GM18502 (cell line): ENCODE measurements at regions not wholly inside any gene's neighbourhood (a gene's known extent, or its start where the extent isn't known, plus 50 kb on each side); places are given as distances from the start of the nearest gene placed in this dataset.
A peak's percentile ranks its signal among the peaks of the same experiment; 100 is the strongest.
"Not testable (repeated sequence)": the region's sequence is repeated elsewhere in the genome, so short reads cannot be mapped to it uniquely, and the experiment has no call there.

Experiments
- ATAC-seq: cut with Tn5 transposase; IDR thresholded peaks from one replicate; pipeline ENCODE4 v1.9.1; 2021; ENCODE audit warnings: mild to moderate bottlenecking; ENCODE audit not compliant: unreplicated experiment, poor library complexity

DNA sequence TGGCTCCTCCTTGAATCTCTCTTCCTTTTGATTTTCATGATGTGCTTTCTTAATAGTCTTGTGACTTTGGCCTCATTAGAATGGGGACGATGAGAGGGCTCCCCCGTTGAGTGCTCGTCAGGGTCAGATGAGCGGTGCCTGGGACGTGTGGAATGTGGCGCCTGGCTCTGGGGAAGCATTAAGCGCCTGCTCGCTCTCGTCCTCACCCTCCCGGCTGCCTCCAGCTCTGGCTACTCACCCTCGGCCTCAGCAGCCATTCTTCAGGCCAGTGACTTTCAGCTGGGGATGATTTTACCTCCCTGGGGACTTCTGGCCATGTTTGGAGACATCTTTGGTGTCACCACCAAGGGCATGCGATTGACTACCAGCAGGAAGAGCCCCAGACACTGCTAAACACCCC, 69.7 kb downstream of the RPS6KA4 start:
- ATAC-seq = no peak

DNA sequence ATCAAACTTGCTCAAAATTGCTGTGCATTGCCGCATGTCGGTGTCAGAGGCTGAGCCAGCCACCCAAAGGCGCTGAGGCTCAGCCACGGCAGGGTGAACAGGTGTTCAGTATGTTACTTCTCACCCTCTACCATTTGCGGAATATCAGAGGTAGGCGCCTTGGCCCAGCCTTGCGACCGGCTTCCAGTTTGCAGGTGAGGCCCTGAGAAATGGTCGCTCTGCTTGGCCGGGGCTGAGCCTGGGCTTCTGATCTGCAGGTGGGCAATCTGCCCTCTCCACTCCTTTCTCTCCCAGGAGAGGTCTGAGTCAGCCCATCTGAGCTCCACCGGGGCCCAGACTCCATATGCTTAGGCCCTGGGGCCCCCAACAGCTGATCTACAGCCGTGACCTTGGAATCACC, 71.0 kb downstream of the RPS6KA4 start:
- no peak for ATAC-seq

DNA sequence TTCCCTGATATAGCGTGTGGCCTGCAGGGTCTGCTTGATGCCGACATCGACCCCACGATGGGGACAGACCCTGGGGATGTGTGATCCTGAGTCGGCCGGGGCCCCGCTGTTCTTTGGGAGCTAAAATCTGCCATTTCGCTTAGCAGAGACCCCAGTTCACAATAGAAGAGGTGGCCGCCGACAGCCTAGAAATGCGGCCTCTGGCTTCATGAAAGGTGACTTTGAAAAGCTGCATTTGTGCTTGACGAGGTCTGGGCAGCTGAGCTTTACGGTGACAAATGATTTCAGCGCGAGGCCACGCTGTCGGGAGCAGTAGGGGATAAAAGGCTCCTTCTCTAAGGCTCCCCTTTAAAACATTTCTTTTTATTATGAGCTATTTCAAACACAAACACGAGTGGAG, 71.7 kb downstream of the RPS6KA4 start:
- ATAC-seq = no peak

DNA sequence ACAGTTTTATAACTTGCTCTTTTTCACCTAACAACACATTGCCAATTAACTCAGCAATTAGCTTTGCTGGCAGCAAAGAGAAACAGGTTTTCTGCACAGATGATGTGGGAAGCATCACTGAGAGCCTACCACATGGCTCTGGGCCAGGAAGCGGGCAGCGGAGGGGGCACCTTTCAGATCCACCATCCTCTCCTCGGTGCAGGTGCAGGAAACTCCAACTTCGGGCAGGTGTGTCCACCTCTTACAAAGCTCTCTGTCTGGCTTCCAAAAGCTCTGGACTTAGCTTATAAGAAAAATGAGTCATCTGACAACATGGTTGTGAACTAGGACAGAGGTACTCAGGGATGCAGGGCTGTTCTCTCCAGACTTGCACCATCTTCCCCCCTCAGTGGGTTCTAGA, 77.0 kb downstream of the RPS6KA4 start:
- no peak for ATAC-seq

DNA sequence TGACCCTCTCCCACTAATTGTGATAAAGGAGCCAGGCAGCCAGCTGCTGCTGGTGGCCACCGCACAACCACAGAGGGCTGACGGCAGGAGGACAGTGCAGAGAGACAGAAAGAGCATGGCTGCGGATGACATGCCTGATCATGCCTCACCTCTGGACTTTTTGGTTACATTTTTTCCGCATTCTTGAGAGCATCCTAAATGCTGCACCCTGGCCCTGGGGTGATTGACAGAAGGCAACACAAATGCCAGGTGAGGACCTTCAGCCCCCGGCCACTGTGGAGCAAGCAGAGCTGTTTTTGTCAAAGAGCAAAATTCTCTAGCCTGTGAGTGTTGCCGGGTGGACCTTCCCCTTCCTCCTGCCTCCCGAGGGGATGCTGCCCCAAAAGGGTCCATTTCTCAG, 78.5 kb downstream of the RPS6KA4 start:
- no peak for ATAC-seq

DNA sequence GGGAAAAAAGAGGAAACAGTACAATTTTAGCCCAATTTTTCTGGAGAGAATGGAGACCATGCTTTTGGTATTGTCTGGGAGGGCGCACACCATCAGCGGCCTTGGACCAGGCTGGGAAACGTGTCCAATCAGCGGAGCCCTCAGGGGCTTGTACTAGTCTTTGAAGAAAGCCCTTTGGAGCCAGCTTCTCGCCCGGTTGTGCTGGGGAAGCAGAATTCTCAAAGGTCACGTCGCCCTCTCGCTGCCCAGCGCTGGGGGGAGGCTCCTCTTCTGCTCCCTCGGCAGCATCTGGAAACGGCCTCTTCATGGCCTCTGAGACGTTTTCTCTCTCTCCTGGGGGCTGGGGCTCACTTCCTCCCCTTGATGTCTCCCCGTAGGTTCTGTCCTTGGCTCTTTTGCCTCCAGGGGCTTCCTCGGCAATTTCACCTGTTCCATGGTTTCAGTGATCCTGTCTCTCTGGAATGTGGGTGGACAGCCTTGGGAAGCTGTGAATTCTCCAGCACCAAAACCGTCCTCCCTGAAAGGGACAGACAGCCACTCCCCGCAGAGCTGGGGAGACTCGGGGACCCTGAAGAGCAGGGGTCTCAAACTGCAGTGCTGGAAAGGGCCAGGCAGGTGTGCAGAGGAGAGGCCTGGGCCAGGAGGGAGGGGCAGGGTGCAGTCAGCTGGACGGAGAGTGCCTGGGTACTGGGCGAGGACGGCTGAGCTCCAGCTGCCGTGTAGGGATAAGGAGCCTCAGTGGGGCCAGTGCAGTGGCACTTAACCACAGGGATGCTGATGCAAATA, 80.2 kb downstream of the RPS6KA4 start:
- ATAC-seq = no peak

DNA sequence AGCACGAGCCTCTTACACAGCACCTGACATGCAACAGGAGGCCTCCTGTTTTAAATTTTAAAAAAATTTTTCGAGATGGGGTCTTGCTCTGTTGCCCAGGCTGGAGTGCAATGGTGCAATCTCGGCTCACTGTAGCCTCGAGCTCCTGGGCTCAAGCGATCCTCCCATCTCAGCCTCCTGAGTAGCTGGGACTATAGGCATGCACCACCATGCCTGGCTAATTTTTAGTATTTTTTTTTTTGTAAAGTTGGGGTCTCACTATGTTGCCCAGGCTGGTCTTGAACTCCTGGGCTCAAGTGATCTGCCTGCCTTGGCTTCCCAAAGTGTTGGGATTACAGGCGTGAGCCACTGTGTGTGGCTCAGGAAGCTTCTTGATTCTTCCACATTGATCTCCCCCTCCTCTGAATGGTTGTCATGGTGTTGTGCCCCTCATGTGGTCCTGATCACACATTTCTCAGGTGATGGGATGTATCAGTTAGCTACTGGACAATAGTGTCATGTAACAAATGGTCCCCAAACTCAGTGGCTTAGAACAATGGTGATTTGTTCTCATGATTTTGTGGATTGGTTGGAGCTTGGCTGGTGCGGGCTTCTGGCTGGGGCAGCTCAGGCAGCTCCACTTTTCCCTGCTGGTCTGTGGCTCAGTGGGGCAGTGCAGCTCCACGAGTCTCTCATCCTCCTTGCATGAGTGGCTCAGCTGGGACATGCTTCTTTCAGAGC, 81.0 kb downstream of the RPS6KA4 start:
- ATAC-seq = not testable (repeated sequence)

DNA sequence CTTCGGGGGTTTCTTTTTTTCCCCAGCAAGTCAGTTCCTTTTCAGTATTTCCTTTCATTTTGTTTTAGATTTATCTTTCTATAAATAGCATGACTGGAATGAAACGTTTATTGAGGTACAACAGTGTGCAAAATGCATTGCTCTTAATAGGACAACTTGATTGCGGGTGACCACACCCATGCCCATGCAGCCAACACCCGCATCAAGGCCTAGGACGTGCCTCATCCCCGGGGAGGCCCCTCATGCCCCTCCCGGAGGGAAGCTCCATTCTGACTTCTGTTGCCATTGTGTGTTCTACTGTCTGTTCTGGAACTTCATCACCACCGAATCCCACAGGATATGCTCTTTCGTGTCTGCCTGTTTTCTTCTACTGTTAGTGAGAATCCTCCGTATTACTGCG, 82.2 kb downstream of the RPS6KA4 start:
- no peak for ATAC-seq

DNA sequence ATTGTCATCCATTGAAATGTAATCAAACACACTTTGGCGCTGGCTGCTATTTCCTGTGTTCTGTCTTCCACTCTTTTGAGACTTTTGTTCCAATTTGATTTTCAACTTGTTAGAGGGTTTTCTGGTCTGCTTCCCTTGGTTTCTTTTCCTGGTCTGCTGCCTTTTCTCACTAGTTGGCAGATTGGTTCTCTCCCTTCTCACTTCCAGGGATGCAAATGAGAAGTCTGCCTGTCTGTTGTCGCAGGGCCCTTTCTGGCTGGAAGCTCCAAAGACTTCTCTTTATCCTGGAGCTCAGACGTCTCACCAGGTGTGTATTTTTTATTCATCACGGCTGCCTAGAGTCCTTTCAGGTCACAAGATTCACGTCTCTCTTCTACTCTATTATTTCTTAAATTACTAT, 84.0 kb downstream of the RPS6KA4 start:
- ATAC-seq = no peak

DNA sequence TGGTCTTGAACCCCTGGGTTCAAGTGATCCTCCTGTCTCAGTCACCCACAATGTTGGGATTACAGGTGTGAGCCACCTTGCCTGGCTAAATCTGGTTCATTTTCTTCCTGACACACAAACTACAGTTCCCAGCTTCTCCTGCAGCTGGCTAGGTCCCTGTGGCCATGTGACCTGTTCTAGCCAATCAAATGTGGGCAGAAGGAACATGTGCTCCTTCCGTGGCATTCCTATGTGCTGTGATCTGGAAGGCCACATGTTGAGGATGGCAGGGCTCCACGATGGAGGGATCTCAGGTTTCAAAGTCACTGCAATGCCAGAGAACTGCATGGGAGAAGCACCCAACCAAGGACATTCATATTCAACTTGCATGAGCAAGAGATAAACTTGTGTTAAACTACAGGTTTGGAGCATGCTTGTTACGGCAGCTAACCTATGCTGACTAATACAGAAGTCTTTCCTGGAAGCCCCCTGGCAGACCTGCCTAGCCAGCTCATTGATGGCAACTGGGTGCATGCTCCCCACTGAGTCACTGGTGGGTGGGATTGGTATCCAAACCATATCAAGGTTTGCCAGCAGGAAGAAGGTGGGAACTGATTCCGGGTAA, 86.0 kb downstream of the RPS6KA4 start:
- ATAC-seq = no peak

DNA sequence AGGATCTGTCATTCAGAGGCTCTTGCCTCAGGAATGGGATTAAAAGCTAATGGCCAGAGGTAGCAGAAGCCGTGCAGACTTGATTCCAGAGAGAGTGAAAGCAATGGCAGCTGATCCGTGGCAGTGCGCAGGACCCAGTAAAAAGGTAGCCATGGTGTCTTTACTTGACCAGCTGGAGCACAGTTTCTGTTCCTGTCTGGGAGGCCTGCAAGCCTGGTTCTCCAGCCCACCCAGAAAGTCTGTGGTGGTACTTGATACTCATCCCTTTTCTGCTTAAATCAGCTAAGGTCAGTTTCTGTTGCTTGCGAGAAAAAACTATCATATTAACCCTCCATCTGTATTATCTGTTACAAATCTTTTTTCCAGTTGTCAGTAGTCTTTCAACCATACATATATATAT, 86.7 kb downstream of the RPS6KA4 start:
- no peak for ATAC-seq

DNA sequence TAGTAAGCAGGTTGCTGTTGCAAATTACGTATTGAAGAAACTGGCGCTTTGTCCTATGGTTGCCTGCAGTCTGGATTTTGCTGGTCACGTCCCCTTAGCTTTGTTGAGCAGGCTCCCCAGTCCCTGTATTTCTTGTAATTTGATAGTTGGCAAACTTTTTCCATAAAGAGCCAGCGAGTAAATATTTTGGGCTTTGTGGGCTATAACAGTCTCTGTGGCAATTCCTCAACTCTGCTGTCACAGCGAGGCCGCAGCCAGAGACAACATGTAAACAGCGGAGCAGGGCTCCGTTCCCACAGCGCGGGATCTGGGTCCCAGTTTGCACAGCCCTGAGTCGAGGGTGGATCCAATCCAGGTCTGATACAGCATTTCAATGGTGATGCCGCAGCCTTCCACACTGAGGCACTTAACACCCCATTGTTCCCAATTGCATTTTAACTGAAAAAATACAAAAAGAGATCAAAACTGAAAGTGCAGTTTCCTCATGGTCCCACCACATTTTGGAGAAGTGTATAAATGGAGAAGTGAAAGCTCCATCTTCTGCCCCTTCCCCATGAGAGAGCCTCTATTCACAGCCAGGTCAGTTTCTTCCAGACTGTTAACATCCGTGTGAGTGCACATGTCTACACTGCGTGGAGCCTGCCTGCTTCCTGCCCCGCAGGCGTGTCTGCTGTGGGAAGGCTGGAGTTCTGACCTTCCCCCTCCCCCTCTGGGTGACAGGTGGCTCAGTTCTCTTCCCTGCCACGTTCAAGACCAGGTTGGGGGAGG, 89.1 kb downstream of the RPS6KA4 start:
- peak; percentile 39 for ATAC-seq

DNA sequence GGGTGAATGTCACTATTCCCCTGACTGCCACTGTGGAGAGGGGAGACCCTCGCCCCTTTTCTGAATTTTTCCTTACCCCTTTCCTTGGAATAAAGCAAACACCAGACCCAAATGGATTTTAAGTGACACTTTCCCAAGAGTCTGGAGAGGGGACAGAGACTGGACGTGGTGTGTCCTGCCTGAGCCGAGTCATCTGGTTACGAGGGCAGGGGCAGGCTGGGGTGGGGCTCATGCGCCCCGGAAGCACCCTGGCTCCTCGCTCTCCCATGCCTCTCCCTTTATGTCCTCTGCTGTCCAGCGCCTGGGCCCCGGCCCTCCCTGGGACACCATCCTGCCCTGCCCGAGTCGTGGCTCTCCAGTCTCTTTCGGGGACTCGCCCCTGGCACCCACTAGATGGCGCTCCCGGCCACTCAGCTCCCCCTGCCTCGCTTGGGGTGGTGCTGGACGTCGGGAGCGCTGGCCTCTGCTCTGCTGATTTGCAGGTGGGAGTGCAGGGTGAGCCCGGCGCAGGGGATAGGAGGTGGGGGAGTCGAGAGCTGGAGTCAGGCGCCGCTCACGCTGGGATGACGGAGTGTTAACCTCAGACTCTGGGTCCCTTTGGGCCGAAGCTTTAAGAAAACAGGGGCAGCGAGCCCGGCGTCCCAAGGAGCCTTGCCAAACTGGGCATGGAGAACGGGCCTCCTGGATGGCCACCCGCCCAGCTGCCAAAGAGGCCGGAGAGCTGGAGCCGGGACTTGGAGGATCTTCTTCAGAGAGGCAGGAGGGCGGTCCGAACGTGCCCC, 89.8 kb downstream of the RPS6KA4 start:
- no peak for ATAC-seq

DNA sequence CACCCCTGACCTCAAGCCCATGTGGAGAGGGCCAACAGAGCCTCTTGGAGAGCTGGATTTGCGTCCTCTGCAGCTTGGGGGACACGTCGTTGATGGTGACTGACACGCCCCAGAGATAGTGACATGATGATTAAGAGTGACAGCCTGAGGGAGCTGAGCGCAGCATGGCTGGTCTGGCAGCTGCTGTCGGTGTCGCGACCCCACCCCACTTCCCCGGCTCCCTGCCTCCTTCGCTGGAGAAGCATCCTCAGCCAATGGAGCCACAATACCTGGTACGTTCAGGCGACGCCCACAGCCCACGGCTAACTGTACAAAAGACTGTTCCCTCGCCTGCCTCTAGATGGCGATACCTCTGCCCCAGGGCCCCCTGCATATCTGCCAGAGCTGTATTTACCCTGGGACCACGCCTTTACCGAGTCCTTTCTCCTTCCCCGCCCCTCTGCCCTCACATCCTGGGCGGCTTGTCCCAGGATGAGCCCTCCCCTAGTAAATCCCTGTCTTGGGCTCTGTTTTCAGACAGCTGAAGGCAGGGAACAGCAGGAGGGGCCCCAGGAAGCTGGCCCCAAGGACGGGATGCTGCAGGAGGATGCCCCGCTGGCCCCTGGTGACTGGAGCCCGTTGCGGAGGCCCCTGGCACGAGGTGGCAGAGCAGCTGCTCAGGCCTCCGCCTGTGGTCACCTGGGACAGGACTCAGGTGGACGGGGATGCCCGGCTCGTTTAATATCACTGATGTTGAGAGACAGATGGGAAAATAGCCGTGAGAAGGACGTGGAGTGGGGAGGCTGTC, 90.6 kb downstream of the RPS6KA4 start:
- peak; percentile 65 for ATAC-seq

DNA sequence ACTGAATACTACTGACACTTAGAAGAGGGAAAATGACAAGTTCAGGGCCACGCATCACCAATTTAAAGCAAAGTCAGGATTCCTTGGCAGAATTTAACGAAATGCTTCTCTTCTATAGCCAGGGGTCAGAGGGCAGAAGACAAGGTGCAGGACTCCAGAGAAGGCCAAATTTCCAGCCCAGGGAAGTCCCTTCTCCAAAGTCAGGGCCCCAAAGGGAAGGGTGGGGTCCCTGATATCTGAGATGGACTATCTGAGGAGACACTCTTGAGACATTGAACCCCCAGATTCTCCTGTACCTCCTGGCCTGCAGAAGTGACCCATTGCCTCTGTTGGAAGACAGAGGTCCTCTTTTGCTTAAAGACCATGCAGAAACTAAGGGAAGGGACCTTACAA, 91.2 kb downstream of the RPS6KA4 start:
- no peak for ATAC-seq

DNA sequence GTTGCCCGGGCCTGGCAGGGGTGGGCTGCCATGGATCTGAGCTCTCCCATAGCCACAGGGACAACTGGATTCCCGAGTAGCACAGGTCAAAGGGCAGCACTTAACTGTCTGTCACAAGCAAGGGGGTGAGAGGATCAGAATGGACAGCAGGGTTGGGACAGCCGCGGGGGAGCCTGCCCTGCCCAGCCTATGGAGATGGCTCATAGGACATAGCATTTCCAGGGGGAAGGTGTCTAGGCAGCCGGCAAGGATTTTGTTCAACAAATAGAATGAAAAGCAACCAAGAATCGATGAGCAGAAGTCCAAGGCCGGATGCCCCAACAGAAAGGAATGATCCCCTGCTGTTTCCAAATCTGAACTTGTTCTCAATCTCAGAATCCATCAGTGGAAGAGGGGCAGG, 92.9 kb downstream of the RPS6KA4 start:
- no peak for ATAC-seq

DNA sequence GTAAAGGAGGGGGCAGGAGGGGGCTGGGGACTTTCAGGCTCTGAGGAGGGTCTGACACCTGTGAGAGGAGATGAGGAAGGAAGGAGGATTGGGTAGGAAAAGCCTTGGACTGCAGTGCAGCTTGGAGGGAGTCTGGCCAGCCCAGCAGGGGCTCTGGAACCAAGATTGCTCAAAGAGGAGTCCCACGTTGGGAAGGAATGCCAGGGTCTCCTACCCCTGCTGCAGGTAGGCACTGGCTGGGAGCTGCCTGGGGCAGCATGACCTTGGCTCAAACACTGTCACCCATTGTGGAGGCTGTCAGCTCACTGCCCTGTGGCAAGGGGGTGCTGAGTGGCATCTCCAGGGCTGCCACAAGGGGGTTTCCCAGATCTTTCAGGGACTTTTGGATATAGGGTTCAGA, 94.5 kb downstream of the RPS6KA4 start:
- ATAC-seq = no peak

DNA sequence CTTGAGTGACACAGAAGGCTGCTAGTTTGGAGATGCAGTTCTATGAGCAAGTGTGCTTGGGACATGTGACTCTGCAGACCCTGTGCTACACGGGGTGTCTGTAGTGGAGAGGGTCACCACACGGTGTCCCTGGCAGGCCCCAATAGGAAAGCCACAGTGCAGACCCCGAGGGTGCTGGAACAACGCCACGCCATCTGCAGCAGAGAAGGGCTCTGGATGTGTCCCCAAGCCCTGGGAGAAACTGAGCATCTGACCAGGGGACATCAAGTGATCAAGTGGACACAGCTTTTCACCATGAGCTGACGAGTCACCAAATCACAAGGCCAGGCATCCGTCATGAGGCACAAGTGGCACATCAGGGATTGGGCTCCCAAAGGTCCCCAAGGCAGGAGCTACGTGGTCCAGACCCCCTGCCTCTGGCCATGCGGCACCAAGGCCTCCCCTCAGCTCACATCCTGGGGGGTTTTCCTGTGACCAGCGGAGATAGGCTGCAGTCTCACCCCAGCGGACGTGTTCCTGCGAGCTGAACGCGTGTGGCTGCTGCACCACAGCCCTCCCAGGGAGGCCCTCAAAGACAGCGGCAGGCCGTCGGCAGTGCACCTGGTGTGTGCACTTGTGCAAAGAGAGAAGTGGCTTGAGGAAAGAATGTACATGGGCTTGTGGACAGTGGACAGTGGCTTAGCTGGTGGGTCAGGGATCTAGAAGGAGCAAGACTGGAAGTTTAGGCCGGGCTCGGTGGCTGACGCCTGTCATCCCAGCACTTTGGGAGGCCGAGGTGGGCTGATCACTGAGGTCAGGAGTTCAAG, 96.7 kb downstream of the RPS6KA4 start:
- ATAC-seq = no peak
